Ishikawa (cell line): ENCODE measurements at regions not wholly inside any gene's neighbourhood (a gene's known extent, or its start where the extent isn't known, plus 50 kb on each side); places are given as distances from the start of the nearest gene placed in this dataset.

Source experiments
- EP300 ChIP-seq: IDR thresholded peaks from 2 replicates; pipeline ENCODE4 v1.6.1; 2012; ENCODE audit warnings: borderline replicate concordance
- TCF12 ChIP-seq: IDR thresholded peaks from 2 replicates; pipeline ENCODE4 v1.6.1; 2012; ENCODE audit warnings: low read depth
- YY1 ChIP-seq: IDR thresholded peaks from 2 replicates; pipeline ENCODE4 v1.6.1; 2012; ENCODE audit warnings: low read depth

- TF ChIP-seq YY1 = no peak
- no peak for TF ChIP-seq TCF12
- no peak for TF ChIP-seq EP300
Measured at GRCh38 chr5:51872144-51872543, 488.9 kb downstream of the ISL1 start.
